ENCODE measurements at regions not wholly inside any gene's neighbourhood (a gene's known extent, or its start where the extent isn't known, plus 50 kb on each side); places are given as distances from the start of the nearest gene placed in this dataset.
"Not testable (repeated sequence)": the region's sequence is repeated elsewhere in the genome, so short reads cannot be mapped to it uniquely, and the experiment has no call there.

DNA sequence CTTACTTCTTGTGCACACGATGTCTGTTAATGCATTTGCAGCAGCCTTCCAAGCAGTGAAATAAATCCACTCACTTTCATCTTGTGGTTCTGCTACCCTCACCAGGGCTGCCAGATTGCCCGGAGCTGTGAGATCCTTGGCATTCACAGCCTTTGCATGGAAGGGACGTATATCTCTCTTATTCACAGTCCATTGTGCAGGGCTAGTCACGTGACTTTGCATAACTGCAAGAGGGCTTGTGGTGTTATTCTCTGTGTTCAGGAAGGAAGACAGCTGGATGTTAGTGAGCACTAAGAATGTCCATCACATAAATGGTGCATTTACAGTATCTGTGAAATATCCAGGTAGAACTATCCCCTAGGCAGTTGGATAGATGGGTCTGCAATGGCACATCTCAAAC lies 96.5 kb upstream of the BEND4 start:
- DNase-seq (ENCODE audit: low read depth in 2 of 2) = no peak
- TF ChIP-seq, protein P1, sequence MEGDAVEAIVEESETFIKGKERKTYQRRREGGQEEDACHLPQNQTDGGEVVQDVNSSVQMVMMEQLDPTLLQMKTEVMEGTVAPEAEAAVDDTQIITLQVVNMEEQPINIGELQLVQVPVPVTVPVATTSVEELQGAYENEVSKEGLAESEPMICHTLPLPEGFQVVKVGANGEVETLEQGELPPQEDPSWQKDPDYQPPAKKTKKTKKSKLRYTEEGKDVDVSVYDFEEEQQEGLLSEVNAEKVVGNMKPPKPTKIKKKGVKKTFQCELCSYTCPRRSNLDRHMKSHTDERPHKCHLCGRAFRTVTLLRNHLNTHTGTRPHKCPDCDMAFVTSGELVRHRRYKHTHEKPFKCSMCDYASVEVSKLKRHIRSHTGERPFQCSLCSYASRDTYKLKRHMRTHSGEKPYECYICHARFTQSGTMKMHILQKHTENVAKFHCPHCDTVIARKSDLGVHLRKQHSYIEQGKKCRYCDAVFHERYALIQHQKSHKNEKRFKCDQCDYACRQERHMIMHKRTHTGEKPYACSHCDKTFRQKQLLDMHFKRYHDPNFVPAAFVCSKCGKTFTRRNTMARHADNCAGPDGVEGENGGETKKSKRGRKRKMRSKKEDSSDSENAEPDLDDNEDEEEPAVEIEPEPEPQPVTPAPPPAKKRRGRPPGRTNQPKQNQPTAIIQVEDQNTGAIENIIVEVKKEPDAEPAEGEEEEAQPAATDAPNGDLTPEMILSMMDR (IDR thresholded peaks at IDR 0.05; ENCODE audit: low read depth, low read length) = no peak
- no peak overlapping the region for H3K4me3 ChIP-seq (replicated peaks in 1 of 2; ENCODE audit: low read depth in 2 of 2, low read length in 2 of 2)

DNA sequence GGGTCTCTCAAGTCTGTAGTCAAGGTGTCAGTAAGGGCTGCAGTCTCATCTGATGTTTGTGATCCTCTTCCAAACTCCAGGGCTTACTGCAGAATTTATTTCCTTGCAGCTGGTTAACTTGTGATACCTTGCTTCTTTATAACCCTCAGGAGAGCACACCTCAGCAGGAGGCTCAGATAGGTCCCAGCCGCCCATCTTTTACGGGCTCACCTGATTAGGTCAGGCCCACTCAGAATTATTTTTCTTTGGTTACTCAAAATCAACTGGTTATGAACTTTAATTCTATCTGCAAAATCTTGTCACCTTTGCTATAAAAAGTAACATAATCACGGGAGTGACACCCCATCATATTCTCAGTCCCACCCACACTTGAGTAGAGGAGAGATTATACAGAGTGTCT lies 99.9 kb upstream of the BEND4 start:
- no peak overlapping the region for H3K4me3 ChIP-seq (replicated peaks in 1 of 2; ENCODE audit: low read depth in 2 of 2, low read length in 2 of 2)
- TF ChIP-seq, protein P1 (IDR thresholded peaks at IDR 0.05; ENCODE audit: low read depth, low read length) = no peak
- no peak for DNase-seq (ENCODE audit: low read depth in 2 of 2)

DNA sequence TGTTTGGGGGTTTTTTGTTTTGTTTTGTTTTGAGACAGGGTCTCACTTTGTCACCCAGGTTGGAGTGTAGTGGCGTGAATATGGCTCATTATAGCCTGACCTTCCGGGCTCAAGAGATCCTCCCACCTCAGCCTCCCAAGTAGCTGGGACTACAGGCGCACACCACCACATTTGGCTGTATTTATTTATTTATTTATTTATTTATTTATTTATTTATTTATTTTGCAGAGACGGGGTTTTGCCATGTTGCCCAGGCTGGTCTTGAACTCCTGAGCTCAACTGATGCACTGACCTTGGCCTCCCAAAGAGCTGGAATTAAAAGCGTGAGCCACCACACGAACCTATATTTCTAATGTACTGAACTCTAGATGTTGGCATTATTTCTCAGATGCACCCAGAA lies 105.2 kb upstream of the BEND4 start:
- DNase-seq (ENCODE audit: low read depth in 2 of 2) = not testable (repeated sequence)

DNA sequence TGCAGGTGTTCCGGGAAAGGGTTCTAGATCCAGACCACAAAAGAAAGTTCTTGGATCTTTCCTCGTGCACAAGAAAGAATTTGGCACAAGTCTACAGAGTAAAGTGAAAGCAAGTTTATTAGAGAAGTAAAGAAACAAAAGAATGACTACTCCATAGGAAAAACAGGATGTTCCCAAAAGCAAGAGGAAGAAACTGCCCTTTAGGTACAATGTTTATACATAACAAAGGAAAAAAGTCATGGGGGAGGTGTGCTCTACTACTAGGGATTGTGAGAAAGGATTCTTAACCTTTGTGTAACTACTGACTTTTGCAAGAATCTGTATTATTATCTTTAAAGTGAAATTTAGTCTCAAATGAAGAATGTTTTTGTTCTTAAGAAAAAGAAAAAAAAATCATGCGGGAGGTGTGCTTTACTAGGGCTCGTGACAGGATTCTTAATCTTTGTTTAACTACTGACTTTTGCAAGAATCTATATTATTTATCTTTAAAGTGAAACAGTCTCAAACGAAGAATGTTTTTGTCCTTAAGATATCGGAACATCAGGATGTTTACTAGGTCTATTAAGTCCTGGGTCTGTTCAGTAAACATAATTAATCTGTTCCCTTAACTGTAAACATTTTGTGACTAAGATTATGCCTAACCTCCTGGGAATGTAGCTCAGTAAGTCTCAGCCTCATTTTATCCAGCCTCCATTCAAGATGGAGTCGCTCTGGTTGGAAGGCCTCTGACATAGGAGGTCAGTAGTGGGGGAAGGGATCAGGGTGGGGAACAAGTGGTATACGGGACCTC lies 110.4 kb upstream of the BEND4 start:
- H3K4me3 ChIP-seq (replicated peaks in 1 of 2; ENCODE audit: low read depth in 2 of 2, low read length in 2 of 2) = no peak overlapping the region
- DNase-seq (ENCODE audit: low read depth in 2 of 2) = no peak
- TF ChIP-seq, protein P1 (IDR thresholded peaks at IDR 0.05; ENCODE audit: low read depth, low read length) = no peak

More for the DNA sequence above, 105.2 kb upstream of the BEND4 start:
- not testable (repeated sequence) for H3K4me3 ChIP-seq (replicated peaks in 1 of 2; ENCODE audit: low read depth in 2 of 2, low read length in 2 of 2)

DNA sequence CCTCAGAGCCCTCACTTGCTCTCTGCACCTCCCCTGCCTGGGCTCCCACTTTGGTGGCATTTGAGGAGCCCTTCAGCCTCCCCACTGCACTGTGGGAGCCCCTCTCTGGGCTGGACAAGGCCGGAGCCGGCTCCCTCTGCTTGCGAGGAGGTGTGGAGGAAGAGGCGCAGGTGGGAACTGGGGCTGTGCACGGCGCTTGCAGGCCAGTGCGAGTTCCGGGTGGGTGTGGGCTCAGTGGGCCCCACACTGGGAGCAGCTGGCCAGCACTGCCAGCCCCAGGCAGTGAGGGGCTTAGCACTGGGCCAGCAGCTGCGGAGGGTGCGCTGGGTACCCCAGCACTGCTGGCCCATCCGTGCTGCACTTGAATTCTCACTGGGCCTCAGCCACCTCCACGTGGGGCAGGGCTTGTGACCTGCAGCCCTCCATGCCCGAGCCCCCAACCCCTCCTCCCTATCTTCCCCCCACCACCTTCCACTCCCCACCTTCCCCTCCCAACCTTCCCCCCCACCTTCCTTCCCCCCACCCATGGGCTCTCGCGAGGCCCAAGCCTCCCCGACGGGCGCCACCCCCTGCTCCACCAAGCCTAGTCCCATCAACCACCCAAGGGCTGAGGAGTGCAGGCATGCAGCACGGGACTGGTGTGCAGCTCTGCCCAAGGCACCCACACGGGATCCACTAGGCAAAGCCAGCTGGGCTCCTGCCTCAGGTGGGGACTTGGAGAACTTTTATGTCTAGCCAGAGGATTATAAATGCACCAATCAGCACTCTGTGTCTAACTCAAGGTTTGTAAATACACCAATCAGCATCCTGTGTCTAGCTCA lies 113.5 kb upstream of the BEND4 start:
- no peak overlapping the region for H3K4me3 ChIP-seq (replicated peaks in 1 of 2; ENCODE audit: low read depth in 2 of 2, low read length in 2 of 2)
- DNase-seq (ENCODE audit: low read depth in 2 of 2) = no peak
- TF ChIP-seq, protein P1 (IDR thresholded peaks at IDR 0.05; ENCODE audit: low read depth, low read length) = no peak

DNA sequence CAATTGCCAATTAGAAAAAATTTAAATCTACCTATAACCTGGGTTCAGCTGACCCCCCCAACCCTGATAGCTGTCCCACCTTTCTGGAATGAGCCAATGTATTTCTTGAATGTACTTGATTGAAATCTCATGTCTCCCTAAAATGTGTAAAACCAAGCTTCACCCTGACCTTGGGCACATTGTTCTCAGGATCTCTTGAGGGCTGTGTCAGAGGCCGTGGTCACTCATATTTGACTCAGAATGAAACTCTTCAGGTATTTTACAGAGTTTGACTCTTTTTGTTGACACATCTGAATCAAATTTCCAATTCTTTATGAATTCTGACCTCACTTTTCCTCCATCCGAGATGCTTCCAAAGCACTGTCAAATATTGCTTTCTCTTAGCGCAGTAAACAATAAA lies 115.3 kb upstream of the BEND4 start:
- TF ChIP-seq, protein P1 (IDR thresholded peaks at IDR 0.05; ENCODE audit: low read depth, low read length) = no peak
- no peak overlapping the region for H3K4me3 ChIP-seq (replicated peaks in 1 of 2; ENCODE audit: low read depth in 2 of 2, low read length in 2 of 2)

DNA sequence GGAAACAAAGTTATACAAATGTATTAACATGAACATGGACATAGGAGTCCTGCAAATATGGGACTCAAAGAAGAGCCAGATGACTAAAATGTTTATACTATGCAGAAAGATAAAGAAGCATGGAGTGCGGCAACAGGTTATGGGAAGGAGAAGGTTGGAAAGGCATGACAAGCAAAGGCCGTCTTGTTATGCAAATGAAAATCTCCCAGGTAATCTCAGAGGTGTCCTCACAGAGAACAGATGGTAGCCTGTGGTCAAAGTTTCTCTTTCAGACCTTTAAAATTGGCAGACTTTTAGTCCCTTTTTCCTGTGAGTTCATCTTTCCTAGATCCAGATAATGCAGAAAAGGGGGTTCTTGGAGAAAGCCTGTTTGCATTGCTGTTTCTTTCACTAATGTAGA lies 116.4 kb upstream of the BEND4 start:
- no peak for DNase-seq (ENCODE audit: low read depth in 2 of 2)
- H3K4me3 ChIP-seq (replicated peaks in 1 of 2; ENCODE audit: low read depth in 2 of 2, low read length in 2 of 2) = no peak overlapping the region
- TF ChIP-seq, protein P1 (IDR thresholded peaks at IDR 0.05; ENCODE audit: low read depth, low read length) = no peak

More for the DNA sequence above, 115.3 kb upstream of the BEND4 start:
- DNase-seq (ENCODE audit: low read depth in 2 of 2) = no peak

Measured in cardiac fibroblast (primary cell).